Non-pigmented ciliary epithelial cell (primary cell): ENCODE measurements at regions not wholly inside any gene's neighbourhood (a gene's known extent, or its start where the extent isn't known, plus 50 kb on each side); places are given as distances from the start of the nearest gene placed in this dataset.
"Not testable (repeated sequence)": the region's sequence is repeated elsewhere in the genome, so short reads cannot be mapped to it uniquely, and the experiment has no call there.

Experiments
- DNase-seq: peaks from one replicate; pipeline ENCODE4 v3.0.0-alpha.2; 2010; ENCODE audit warnings: low read depth

- DNase-seq = no peak
These were observed 150.9 kb downstream of the RASEF start for GRCh38 chr9:82911996-82912395.

GRCh38 chr9:82912645-82913044 lies 150.3 kb downstream of the RASEF start:
- DNase-seq = no peak

DNA sequence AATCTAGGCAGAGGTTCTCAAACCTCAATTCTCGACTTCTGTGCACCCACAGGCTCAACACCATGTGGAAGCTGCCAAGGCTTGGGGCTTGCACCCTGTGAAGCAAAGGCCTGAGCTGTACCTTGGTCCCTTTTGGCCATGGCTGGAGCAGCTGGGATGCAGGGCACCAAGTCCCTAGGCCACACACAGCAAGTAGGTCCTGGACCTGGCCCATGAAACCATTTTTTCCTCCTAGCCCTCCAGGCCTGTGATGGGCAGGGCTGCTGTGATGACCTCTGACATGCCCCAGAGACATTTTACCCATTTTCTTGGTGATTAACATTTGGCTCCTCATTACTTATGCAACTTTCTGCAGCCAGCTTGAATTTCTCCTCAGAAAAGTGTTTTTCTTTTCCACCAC lies 146.7 kb downstream of the RASEF start:
- DNase-seq = not testable (repeated sequence)

DNA sequence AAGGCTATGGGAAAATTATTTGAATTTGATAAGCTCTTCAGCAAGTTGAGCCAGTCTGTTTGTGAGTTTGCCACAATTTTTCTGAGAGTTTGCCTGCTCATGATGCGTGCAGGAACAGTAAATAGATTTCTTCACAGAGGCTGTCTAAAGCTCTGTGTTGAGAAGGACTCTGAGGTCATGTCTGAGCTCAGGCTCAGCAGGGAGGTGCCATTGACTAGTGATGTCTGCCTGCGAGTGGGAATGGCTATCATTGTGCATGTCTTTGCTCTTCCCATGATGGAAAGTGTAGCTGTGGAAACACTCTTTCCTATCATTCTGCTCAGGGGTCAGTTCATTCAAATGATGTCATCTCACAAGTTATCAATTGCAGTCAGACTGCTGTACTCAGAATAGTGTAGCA lies 142.8 kb downstream of the RASEF start:
- DNase-seq = no peak

DNA sequence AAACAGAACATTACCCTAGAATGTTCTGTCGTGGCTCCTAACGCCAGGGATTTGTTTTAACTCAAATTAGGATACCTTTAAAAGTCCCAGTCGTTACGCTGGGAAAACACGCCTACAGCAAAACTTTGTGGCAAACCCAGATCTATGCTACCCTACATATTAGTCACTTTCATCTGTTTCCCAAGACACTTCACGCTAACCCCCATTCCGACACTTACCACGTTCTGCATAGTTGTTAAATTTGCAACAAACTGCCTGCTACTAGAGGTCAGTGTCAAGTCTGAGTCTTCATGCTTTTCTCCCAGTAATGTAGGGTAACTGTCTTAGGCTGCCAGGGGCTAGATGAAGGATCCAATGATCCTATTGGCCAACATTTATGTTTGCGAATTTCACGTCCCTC lies 140.3 kb downstream of the RASEF start:
- DNase-seq = no peak

DNA sequence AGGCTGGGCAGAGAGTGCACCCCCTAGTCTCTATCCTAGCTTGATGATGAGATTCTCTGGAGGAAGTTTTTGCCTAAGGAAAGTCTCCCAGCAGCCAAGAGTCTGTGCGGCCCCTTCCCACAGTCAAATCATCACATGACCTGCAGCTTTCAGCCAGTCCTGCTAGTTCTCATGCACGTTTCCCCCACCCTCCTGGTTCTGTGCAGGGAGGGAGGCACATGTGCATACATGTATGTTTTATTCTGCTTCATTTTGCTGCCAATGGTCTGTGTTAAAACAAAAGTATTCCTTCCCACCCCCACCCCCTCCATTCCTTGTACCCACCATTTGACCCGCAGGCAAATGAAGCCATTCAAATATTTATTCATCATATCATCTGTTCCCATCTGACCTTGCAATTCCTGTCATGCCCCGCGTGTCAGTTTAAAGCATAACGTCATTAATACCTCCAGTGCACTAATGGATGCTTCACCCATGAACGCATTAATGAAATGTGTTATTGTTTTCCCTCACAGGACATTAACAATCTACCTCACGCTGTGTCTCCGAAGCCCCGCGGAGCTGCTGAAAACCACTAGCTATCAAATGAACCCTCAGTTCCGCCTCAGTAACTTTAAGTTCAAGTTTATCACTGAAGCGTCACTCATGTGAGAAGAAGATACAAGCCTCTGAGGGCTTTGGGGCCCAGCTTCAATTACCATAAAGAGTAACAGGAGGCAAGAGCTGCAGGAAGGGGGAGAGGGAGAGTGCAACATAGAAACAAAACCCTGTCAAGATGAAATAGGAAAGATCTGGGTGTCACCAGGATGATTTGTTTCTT lies 139.6 kb downstream of the RASEF start:
- peak; percentile 30 for DNase-seq

GRCh38 chr9:82923912-82924605 lies 138.9 kb downstream of the RASEF start:
- no peak for DNase-seq
